H1 (cell line): ENCODE measurements at regions not wholly inside any gene's neighbourhood (a gene's known extent, or its start where the extent isn't known, plus 50 kb on each side); places are given as distances from the start of the nearest gene placed in this dataset.

Experiments
- MAFK ChIP-seq: IDR thresholded peaks from 2 replicates; pipeline ENCODE4 v1.6.1; 2012; ENCODE audit warnings: low read depth, mild to moderate bottlenecking, improper control_type of control experiment, low read length
- TF ChIP-seq, protein P1 (sequence below): IDR thresholded peaks from 2 replicates; pipeline ENCODE4 v1.6.1; 2012; ENCODE audit warnings: low read length, inconsistent platforms

DNA sequence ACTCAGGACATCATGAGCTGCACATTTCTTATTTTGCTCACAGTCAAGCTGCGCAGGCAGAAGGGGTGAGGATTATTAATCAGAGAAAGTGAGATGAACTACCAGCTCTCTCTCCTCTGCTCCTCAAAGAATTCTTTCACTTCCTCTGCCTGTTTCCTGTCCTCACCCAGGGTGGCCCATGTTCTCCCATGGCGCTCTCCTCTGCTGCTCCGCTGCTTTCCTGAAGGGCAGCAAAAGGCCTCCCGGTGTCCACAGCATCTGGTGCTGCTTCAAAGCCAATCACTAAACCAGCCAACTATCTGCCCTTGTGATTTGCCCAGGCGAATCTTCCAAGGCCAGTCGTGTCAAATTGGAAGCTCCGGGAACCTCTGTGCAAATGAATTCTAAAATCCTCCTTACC lies 324.2 kb downstream of the TPBG start (continued):
- TF ChIP-seq, protein P1, sequence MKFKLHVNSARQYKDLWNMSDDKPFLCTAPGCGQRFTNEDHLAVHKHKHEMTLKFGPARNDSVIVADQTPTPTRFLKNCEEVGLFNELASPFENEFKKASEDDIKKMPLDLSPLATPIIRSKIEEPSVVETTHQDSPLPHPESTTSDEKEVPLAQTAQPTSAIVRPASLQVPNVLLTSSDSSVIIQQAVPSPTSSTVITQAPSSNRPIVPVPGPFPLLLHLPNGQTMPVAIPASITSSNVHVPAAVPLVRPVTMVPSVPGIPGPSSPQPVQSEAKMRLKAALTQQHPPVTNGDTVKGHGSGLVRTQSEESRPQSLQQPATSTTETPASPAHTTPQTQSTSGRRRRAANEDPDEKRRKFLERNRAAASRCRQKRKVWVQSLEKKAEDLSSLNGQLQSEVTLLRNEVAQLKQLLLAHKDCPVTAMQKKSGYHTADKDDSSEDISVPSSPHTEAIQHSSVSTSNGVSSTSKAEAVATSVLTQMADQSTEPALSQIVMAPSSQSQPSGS = no peak
- TF ChIP-seq MAFK = no peak
- TF ChIP-seq, all 59 proteins: peak for 0
